ENCODE measurements at regions not wholly inside any gene's neighbourhood (a gene's known extent, or its start where the extent isn't known, plus 50 kb on each side); places are given as distances from the start of the nearest gene placed in this dataset.

DNA sequence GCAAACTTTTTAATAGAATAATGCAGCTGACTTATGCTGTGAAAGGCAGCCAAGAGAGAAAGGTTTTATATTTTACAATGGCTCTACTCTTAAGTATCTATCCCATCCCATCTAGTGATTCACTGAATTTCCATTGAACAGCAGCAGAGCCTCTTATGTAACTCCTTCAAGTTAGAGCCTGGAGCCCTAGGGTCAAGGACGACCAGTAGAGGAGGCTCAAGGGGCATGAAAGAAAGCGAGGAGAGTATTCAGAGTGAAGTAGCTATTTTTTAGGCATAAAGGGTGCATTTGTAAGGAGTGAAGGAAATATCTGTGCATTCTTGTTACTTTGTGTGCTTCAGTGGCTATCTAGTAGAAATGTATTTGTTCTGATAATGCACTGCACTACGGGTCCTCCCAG lies 180.2 kb upstream of the TPK1 start:
- no peak for TF ChIP-seq TEAD4 (IDR thresholded peaks at IDR 0.05)
- no peak for TF ChIP-seq EP300 (IDR thresholded peaks at IDR 0.05; ENCODE audit: borderline replicate concordance)
- TF ChIP-seq TCF12 (IDR thresholded peaks at IDR 0.05; ENCODE audit: low read depth) = no peak
- TF ChIP-seq, protein P1, sequence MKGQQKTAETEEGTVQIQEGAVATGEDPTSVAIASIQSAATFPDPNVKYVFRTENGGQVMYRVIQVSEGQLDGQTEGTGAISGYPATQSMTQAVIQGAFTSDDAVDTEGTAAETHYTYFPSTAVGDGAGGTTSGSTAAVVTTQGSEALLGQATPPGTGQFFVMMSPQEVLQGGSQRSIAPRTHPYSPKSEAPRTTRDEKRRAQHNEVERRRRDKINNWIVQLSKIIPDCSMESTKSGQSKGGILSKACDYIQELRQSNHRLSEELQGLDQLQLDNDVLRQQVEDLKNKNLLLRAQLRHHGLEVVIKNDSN (IDR thresholded peaks at IDR 0.05) = no peak
- TF ChIP-seq RAD21 (IDR thresholded peaks at IDR 0.05; ENCODE audit: low read depth) = peak; percentile 18; the same call in 1 of the 2 replicates
- TF ChIP-seq NFIC (IDR thresholded peaks at IDR 0.05) = no peak
- TF ChIP-seq TAF1 (IDR thresholded peaks at IDR 0.05; ENCODE audit: low read depth) = no peak
- TF ChIP-seq CEBPB (IDR thresholded peaks at IDR 0.05) = no peak

DNA sequence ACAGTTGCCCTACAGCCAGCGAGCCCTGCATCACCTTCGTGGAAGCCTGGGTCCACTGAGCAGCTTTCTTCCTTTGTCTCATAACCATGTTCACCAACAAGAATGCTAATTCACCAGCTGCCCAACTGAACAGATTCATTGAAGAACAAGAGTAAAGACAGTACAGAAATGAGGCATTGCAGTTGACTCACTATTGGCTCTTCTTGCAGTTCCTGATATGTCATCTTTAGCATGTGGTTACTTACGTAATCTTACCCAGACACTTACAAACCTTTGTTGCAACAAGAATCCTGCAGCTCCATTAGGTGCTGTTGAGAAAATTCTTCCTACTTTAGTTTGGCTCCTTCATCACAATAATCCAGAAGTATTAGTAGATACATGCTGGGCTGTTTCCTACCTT lies 174.0 kb upstream of the TPK1 start:
- TF ChIP-seq CREB1 (IDR thresholded peaks at IDR 0.05; ENCODE audit: low read depth) (no peak), NFIC (IDR thresholded peaks at IDR 0.05) (no peak), FOXM1 (IDR thresholded peaks at IDR 0.05; ENCODE audit: borderline replicate concordance, low read depth) (no peak), CEBPB (IDR thresholded peaks at IDR 0.05) (no peak), TAF1 (IDR thresholded peaks at IDR 0.05; ENCODE audit: low read depth) (no peak), ZBTB7A (IDR thresholded peaks at IDR 0.05; ENCODE audit: low read depth) (no peak), TEAD4 (IDR thresholded peaks at IDR 0.05) (no peak), EP300 (IDR thresholded peaks at IDR 0.05; ENCODE audit: borderline replicate concordance) (no peak), RAD21 (IDR thresholded peaks at IDR 0.05; ENCODE audit: low read depth) (no peak), EGR1 (IDR thresholded peaks at IDR 0.05) (no peak), YY1 (IDR thresholded peaks at IDR 0.05; ENCODE audit: low read depth) (no peak)
- TF ChIP-seq, protein P1 (IDR thresholded peaks at IDR 0.05) = no peak
- TF ChIP-seq, protein P2, sequence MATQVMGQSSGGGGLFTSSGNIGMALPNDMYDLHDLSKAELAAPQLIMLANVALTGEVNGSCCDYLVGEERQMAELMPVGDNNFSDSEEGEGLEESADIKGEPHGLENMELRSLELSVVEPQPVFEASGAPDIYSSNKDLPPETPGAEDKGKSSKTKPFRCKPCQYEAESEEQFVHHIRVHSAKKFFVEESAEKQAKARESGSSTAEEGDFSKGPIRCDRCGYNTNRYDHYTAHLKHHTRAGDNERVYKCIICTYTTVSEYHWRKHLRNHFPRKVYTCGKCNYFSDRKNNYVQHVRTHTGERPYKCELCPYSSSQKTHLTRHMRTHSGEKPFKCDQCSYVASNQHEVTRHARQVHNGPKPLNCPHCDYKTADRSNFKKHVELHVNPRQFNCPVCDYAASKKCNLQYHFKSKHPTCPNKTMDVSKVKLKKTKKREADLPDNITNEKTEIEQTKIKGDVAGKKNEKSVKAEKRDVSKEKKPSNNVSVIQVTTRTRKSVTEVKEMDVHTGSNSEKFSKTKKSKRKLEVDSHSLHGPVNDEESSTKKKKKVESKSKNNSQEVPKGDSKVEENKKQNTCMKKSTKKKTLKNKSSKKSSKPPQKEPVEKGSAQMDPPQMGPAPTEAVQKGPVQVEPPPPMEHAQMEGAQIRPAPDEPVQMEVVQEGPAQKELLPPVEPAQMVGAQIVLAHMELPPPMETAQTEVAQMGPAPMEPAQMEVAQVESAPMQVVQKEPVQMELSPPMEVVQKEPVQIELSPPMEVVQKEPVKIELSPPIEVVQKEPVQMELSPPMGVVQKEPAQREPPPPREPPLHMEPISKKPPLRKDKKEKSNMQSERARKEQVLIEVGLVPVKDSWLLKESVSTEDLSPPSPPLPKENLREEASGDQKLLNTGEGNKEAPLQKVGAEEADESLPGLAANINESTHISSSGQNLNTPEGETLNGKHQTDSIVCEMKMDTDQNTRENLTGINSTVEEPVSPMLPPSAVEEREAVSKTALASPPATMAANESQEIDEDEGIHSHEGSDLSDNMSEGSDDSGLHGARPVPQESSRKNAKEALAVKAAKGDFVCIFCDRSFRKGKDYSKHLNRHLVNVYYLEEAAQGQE (IDR thresholded peaks at IDR 0.05; ENCODE audit: low read depth) = no peak

DNA sequence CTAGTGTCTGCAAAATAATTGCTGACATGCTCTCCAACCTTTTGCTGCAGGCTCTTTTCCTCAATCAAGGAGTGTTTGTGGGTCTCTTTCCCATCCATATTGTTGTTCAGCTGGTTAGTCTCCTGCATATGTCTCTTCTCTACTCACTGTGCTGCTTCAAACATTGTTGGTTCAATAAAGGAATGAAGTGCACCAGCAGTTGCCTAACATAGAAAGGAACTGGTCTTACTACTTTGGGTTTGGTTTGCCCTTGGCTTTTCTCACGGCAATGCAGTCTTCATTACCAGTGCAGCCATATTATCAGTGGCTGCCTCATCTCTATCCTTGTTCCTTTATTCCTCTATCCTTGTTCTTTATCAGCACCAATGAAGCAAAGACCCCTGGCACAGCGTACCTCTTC lies 169.7 kb upstream of the TPK1 start:
- no peak for TF ChIP-seq NFIC (IDR thresholded peaks at IDR 0.05)
- no peak for TF ChIP-seq CREB1 (IDR thresholded peaks at IDR 0.05; ENCODE audit: low read depth)
- TF ChIP-seq TEAD4 (IDR thresholded peaks at IDR 0.05) = no peak
- TF ChIP-seq, protein P2 (IDR thresholded peaks at IDR 0.05; ENCODE audit: low read depth) = no peak
- no peak for TF ChIP-seq TAF1 (IDR thresholded peaks at IDR 0.05; ENCODE audit: low read depth)
- no peak for TF ChIP-seq CEBPB (IDR thresholded peaks at IDR 0.05)
- no peak for TF ChIP-seq RAD21 (IDR thresholded peaks at IDR 0.05; ENCODE audit: low read depth)
- TF ChIP-seq FOXM1 (IDR thresholded peaks at IDR 0.05; ENCODE audit: borderline replicate concordance, low read depth) = no peak
- TF ChIP-seq EP300 (IDR thresholded peaks at IDR 0.05; ENCODE audit: borderline replicate concordance) = no peak
- no peak for TF ChIP-seq ZBTB7A (IDR thresholded peaks at IDR 0.05; ENCODE audit: low read depth)
- no peak for TF ChIP-seq YY1 (IDR thresholded peaks at IDR 0.05; ENCODE audit: low read depth)
- TF ChIP-seq, protein P3, sequence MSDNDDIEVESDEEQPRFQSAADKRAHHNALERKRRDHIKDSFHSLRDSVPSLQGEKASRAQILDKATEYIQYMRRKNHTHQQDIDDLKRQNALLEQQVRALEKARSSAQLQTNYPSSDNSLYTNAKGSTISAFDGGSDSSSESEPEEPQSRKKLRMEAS (IDR thresholded peaks at IDR 0.05) = no peak
- no peak for TF ChIP-seq TCF12 (IDR thresholded peaks at IDR 0.05; ENCODE audit: low read depth)
- TF ChIP-seq, protein P1 (IDR thresholded peaks at IDR 0.05) = no peak
- no peak for TF ChIP-seq EGR1 (IDR thresholded peaks at IDR 0.05)

DNA sequence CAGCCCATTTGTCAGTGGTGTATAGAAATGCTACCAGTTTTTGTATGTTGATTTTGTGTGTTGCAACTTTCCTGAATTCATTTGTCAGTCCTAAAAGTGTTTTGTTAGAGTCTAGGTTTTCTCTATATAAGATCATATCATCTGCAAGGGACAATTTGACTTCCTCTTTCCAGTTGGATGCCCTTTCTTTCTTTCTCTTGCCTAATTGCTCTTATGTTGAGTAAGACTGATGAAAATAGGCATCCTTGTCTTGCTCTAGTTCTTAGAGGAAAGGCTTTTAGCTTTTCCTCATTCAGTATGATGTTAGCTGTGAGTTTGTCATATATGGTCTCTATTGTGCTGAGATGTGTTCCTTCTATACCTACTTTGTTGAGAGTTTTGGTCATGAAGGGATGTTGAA lies 161.7 kb upstream of the TPK1 start:
- TF ChIP-seq, protein P1 (IDR thresholded peaks at IDR 0.05) = no peak
- TF ChIP-seq TEAD4 (IDR thresholded peaks at IDR 0.05) = no peak
- TF ChIP-seq EP300 (IDR thresholded peaks at IDR 0.05; ENCODE audit: borderline replicate concordance) = no peak
- TF ChIP-seq, protein P2 (IDR thresholded peaks at IDR 0.05; ENCODE audit: low read depth) = no peak
- TF ChIP-seq NFIC (IDR thresholded peaks at IDR 0.05) = no peak
- TF ChIP-seq RAD21 (IDR thresholded peaks at IDR 0.05; ENCODE audit: low read depth) = no peak
- TF ChIP-seq CREB1 (IDR thresholded peaks at IDR 0.05; ENCODE audit: low read depth) = no peak
- TF ChIP-seq TAF1 (IDR thresholded peaks at IDR 0.05; ENCODE audit: low read depth) = no peak

Data from Ishikawa (cell line).